Upper lobe of left lung (tissue), 6 donors: ENCODE measurements at regions not wholly inside any gene's neighbourhood (a gene's known extent, or its start where the extent isn't known, plus 50 kb on each side); places are given as distances from the start of the nearest gene placed in this dataset.

ENCODE experiments used
- ATAC-seq, 2 donors: fragments of 200-7000 bp; cut with Tn5 transposase; one replicate each; pipeline ENCODE4 v1.9.1; 2022; ENCODE audit warnings: mild to moderate bottlenecking in 2 of 2, moderate library complexity in 2 of 2; ENCODE audit not compliant: low FRiP score in 2 of 2
- DNase-seq, 2 donors: peaks; one replicate each; pipeline ENCODE4 v3.0.0-alpha.2; 2019 to 2020
- H3K27ac ChIP-seq, 4 donors: fragments of 200-600 bp; sonication (generic); one replicate each; pipeline ENCODE4 v1.5.1; 2016 to 2019
- H3K27me3 ChIP-seq, 4 donors: fragments of 200-600 bp; sonication (generic); one replicate each; pipeline ENCODE4 v1.5.1; 2017 to 2019
- H3K36me3 ChIP-seq, 4 donors: fragments of 200-600 bp; sonication (generic); one replicate each; pipeline ENCODE4 v1.5.1; 2016 to 2019
- H3K4me1 ChIP-seq, 4 donors: fragments of 200-600 bp; sonication (generic); one replicate each; pipeline ENCODE4 v1.5.1; 2018 to 2019
- H3K4me3 ChIP-seq, 4 donors: fragments of 200-600 bp; sonication (generic); one replicate each; pipeline ENCODE4 v1.5.1; 2017 to 2019; ENCODE audit warnings: mild to moderate bottlenecking in 2 of 4, moderate library complexity in 1 of 4
- H3K9me3 ChIP-seq, 4 donors: fragments of 200-600 bp; sonication (generic); one replicate each; pipeline ENCODE4 v1.5.1; 2018 to 2019
- CTCF ChIP-seq, 6 experiments: fragments of 450-650 bp in 4 of 6; fragments of 200-600 bp in 2 of 6; sonication (generic) in 2 of 6; IDR thresholded peaks; one replicate each; pipeline ENCODE4 v1.5.1; 2016 to 2019; ENCODE audit warnings: antibody characterized with exemption in 6 of 6
- EP300 ChIP-seq, 4 donors: sonication (generic); formaldehyde crosslinking; IDR thresholded peaks; one replicate each; pipeline ENCODE4 v1.5.1; 2017; ENCODE audit warnings: antibody characterized with exemption in 4 of 4, control low read depth in 2 of 4
- POLR2A ChIP-seq, 4 donors: fragments of 450-650 bp; IDR thresholded peaks; one replicate each; pipeline ENCODE4 v1.5.1; 2016 to 2017; ENCODE audit warnings: antibody characterized with exemption in 4 of 4, mild to moderate bottlenecking in 2 of 4
- POLR2AphosphoS5 ChIP-seq, 2 donors: sonication (generic); formaldehyde crosslinking; IDR thresholded peaks; one replicate each; pipeline ENCODE4 v1.5.1; 2017; ENCODE audit warnings: antibody characterized with exemption in 2 of 2
- WGBS, 2 donors: methylation state at CpG; one replicate each; pipeline ENCODE4 v1.1.5; 2017 to 2018; 5-methylcytosine and 5-hydroxymethylcytosine counted together
- donor health status: DM: no; HTN: no; CAD: no; lungs with moderate emphysema.
- donor health status: DM: no; HTN: yes; CAD: no; lungs with severe emphysema.

DNA sequence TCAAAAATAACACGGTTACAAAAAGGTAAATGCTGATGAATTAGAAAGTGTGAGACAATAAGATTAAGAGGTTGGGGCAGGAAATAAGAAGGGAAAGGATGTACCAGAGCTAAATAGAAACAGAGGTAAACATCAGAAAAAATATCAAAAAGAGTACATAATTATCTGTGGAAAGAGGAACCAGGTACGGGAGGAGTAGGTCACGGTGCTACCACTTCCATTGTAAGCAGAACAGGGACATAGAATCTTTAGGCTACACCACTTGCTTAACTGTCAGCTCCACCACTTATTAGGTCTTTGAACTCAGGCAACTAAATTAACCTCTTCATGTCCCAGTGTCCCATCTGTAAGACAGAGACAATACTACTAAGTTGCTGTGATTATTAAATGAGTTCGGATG is 350.3 kb downstream of the LRATD1 start:
- ATAC-seq (no peak), DNase-seq (no peak)
- Histone ChIP-seq H3K9me3 (no peaks in the 10 kb centered on the region), H3K4me1 (no peaks in the 10 kb centered on the region), H3K27me3 (no peaks in the 10 kb centered on the region), H3K27ac (no peak overlapping the region), H3K36me3 (no peaks in the 10 kb centered on the region), H3K4me3 (no peak overlapping the region)
- TF ChIP-seq POLR2AphosphoS5 (IDR thresholded peaks at IDR 0.05), result no peak
- TF ChIP-seq CTCF (IDR thresholded peaks at IDR 0.05), result no peak
- TF ChIP-seq EP300 (IDR thresholded peaks at IDR 0.05), result no peak
- TF ChIP-seq POLR2A (IDR thresholded peaks at IDR 0.05), result no peak
- WGBS, 2 donors, result 73 to 84% methylated on average over 4 of the region's 4 CpGs

GRCh38 chr2:14988600-14988999 is 356.1 kb downstream of the LRATD1 start:
- Histone ChIP-seq H3K36me3 (no peaks in the 10 kb centered on the region), H3K4me3 (no peak overlapping the region), H3K27me3 (no peaks in the 10 kb centered on the region), H3K27ac (no peak overlapping the region), H3K4me1 (no peaks in the 10 kb centered on the region), H3K9me3 (no peaks in the 10 kb centered on the region)
- ATAC-seq (no peak), DNase-seq (no peak)
- TF ChIP-seq POLR2A (IDR thresholded peaks at IDR 0.05) (no peak), CTCF (IDR thresholded peaks at IDR 0.05) (no peak), POLR2AphosphoS5 (IDR thresholded peaks at IDR 0.05) (no peak), EP300 (IDR thresholded peaks at IDR 0.05) (no peak)

- H3K4me1 ChIP-seq, result no peaks in the 10 kb centered on the region
- H3K36me3 ChIP-seq, result no peaks in the 10 kb centered on the region
- H3K9me3 ChIP-seq, result no peaks in the 10 kb centered on the region
- no peak overlapping the region for H3K4me3 ChIP-seq
- no peak for DNase-seq
- H3K27ac ChIP-seq, result no peak overlapping the region
- H3K27me3 ChIP-seq, result no peaks in the 10 kb centered on the region
- ATAC-seq, result no peak
- no peak for TF ChIP-seq POLR2AphosphoS5 (IDR thresholded peaks at IDR 0.05)
- TF ChIP-seq CTCF (IDR thresholded peaks at IDR 0.05), result no peak
- WGBS, 2 donors, result 82 to 86% methylated on average over 4 of the region's 4 CpGs
These were observed 359.2 kb downstream of the LRATD1 start for GRCh38 chr2:14991723-14992122.

GRCh38 chr2:14994721-14995120 is 362.2 kb downstream of the LRATD1 start:
- no peaks in the 10 kb centered on the region for H3K9me3 ChIP-seq
- no peak overlapping the region for H3K27ac ChIP-seq
- no peaks in the 10 kb centered on the region for H3K27me3 ChIP-seq
- H3K4me3 ChIP-seq, result no peak overlapping the region
- H3K36me3 ChIP-seq, result no peaks in the 10 kb centered on the region
- TF ChIP-seq POLR2A (IDR thresholded peaks at IDR 0.05) (no peak), CTCF (IDR thresholded peaks at IDR 0.05) (no peak), POLR2AphosphoS5 (IDR thresholded peaks at IDR 0.05) (no peak), EP300 (IDR thresholded peaks at IDR 0.05) (no peak)
- H3K4me1 ChIP-seq, result no peaks in the 10 kb centered on the region
- WGBS, 2 donors, result 89 to 92% methylated on average over 4 of the region's 4 CpGs
- DNase-seq (no peak), ATAC-seq (no peak)

GRCh38 chr2:14996351-14997014 is 364.0 kb downstream of the LRATD1 start:
- H3K36me3 ChIP-seq, result no peaks in the 10 kb centered on the region
- DNase-seq (no peak), ATAC-seq (no peak)
- no peaks in the 10 kb centered on the region for H3K9me3 ChIP-seq
- no peak overlapping the region for H3K4me3 ChIP-seq
- no peaks in the 10 kb centered on the region for H3K27me3 ChIP-seq
- TF ChIP-seq CTCF (IDR thresholded peaks at IDR 0.05), result no peak
- no peak for TF ChIP-seq EP300 (IDR thresholded peaks at IDR 0.05)
- no peak for TF ChIP-seq POLR2AphosphoS5 (IDR thresholded peaks at IDR 0.05)
- TF ChIP-seq POLR2A (IDR thresholded peaks at IDR 0.05), result no peak
- H3K27ac ChIP-seq, result no peak overlapping the region
- H3K4me1 ChIP-seq, result no peaks in the 10 kb centered on the region
- WGBS, 2 donors, result 93 to 97% methylated on average over 8 of the region's 8 CpGs
